Transverse colon (tissue), 4 donors: ENCODE measurements at regions not wholly inside any gene's neighbourhood (a gene's known extent, or its start where the extent isn't known, plus 50 kb on each side); places are given as distances from the start of the nearest gene placed in this dataset.

ENCODE experiments used
- CTCF ChIP-seq, 5 experiments: fragments of 200-600 bp in 3 of 5; fragments of 450-650 bp in 2 of 5; sonication (generic) in 3 of 5; IDR thresholded peaks; 1 replicate in 2 of 5; 2 replicates in 3 of 5; pipeline ENCODE4 v1.5.1; 2016 to 2017; ENCODE audit warnings: antibody characterized with exemption in 5 of 5, inconsistent platforms in 3 of 5, mild to moderate bottlenecking in 2 of 5, moderate library complexity in 1 of 5
- EP300 ChIP-seq: sonication (generic); formaldehyde crosslinking; IDR thresholded peaks from one replicate; pipeline ENCODE4 v1.6.1; 2017; ENCODE audit warnings: antibody characterized with exemption, low read depth
- POLR2A ChIP-seq: fragments of 450-650 bp; IDR thresholded peaks from one replicate; pipeline ENCODE4 v1.6.1; 2016; ENCODE audit warnings: antibody characterized with exemption, mild to moderate bottlenecking, moderate library complexity
- POLR2AphosphoS5 ChIP-seq, 3 donors: sonication (generic); formaldehyde crosslinking; IDR thresholded peaks; one replicate each; pipeline ENCODE4 v1.6.1; 2016; ENCODE audit warnings: antibody characterized with exemption in 3 of 3

GRCh38 chr6:100237821-100238220 lies 226.9 kb downstream of the SIM1 start:
- TF ChIP-seq CTCF (IDR thresholded peaks at IDR 0.05): no peak
- TF ChIP-seq POLR2AphosphoS5 (IDR thresholded peaks at IDR 0.05): no peak
- TF ChIP-seq EP300: no peak
- no peak for TF ChIP-seq POLR2A
